AG04450 (cell line): ENCODE measurements at regions not wholly inside any gene's neighbourhood (a gene's known extent, or its start where the extent isn't known, plus 50 kb on each side); places are given as distances from the start of the nearest gene placed in this dataset.

Experiments used
- CTCF ChIA-PET: fragments of 300-600, 350-600 bp; formaldehyde crosslinking; extraction: SDS; loops from one replicate; lab custom pipeline; 2022; ENCODE audit warnings: antibody characterized with exemption, inconsistent platforms; lab: Charles Lee
- POLR2A ChIA-PET: fragments of 350-600 bp; formaldehyde crosslinking; extraction: SDS; loops from one replicate; lab custom pipeline; 2021; ENCODE audit warnings: antibody characterized with exemption, inconsistent platforms; lab: Yijun Ruan, JAX
- DNase-seq: peaks from one replicate; pipeline ENCODE4 v3.0.0-alpha.2; 2011; ENCODE audit warnings: low read depth, low spot score
- H3K27ac ChIP-seq: one replicate; pipeline ENCODE4 v1.5.1; 2012; ENCODE audit warnings: low read depth, low read length, control low read depth
- H3K27me3 ChIP-seq: one replicate; pipeline ENCODE4 v1.6.0; 2012; ENCODE audit warnings: low read length; ENCODE audit not compliant: control insufficient read depth, insufficient read depth
- H3K4me3 ChIP-seq: 2 replicates; pipeline ENCODE4 v1.5.1; 2011; ENCODE audit warnings: mild to moderate bottlenecking, low read depth, low read length, control low read depth
- H3K9me3 ChIP-seq: 2 replicates; pipeline ENCODE4 v1.5.1; 2012; ENCODE audit warnings: low read length; ENCODE audit not compliant: control insufficient read depth, insufficient read depth
- TF ChIP-seq, protein P1 (sequence below): IDR thresholded peaks from 2 replicates; pipeline ENCODE4 v1.5.1; 2011; ENCODE audit warnings: low read depth, low read length, control low read depth, inconsistent platforms

- Histone ChIP-seq H3K9me3 (peaks cover 7% of the 10 kb centered on the region; the same call in 1 of the 2 replicates), H3K27ac (no peak overlapping the region), H3K4me3 (no peak overlapping the region), H3K27me3 (no peaks in the 10 kb centered on the region)
- ChIA-PET CTCF (no interaction called here), POLR2A (no interaction called here)
- DNase-seq: no peak
- TF ChIP-seq, protein P1, sequence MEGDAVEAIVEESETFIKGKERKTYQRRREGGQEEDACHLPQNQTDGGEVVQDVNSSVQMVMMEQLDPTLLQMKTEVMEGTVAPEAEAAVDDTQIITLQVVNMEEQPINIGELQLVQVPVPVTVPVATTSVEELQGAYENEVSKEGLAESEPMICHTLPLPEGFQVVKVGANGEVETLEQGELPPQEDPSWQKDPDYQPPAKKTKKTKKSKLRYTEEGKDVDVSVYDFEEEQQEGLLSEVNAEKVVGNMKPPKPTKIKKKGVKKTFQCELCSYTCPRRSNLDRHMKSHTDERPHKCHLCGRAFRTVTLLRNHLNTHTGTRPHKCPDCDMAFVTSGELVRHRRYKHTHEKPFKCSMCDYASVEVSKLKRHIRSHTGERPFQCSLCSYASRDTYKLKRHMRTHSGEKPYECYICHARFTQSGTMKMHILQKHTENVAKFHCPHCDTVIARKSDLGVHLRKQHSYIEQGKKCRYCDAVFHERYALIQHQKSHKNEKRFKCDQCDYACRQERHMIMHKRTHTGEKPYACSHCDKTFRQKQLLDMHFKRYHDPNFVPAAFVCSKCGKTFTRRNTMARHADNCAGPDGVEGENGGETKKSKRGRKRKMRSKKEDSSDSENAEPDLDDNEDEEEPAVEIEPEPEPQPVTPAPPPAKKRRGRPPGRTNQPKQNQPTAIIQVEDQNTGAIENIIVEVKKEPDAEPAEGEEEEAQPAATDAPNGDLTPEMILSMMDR: no peak
These were observed 1525.8 kb upstream of the GOT2 start for GRCh38 chr16:60259956-60260355.

- POLR2A ChIA-PET: no interaction called here
These were observed 1512.0 kb upstream of the GOT2 start for GRCh38 chr16:60246086-60246485.

GRCh38 chr16:60241671-60242070, 1507.6 kb upstream of the GOT2 start:
- no peak overlapping the region for H3K27ac ChIP-seq
- peaks cover 2% of the 10 kb centered on the region; the same call in 1 of the 2 replicates for H3K9me3 ChIP-seq
- TF ChIP-seq, protein P1: no peak
- H3K27me3 ChIP-seq: no peaks in the 10 kb centered on the region
- no peak overlapping the region for H3K4me3 ChIP-seq
- POLR2A ChIA-PET: no interaction called here
- CTCF ChIA-PET: no interaction called here
- no peak for DNase-seq

More at GRCh38 chr16:60246086-60246485, 1512.0 kb upstream of the GOT2 start:
- Histone ChIP-seq H3K4me3 (no peak overlapping the region), H3K27me3 (no peaks in the 10 kb centered on the region), H3K27ac (no peak overlapping the region), H3K9me3 (peaks cover 2% of the 10 kb centered on the region; the same call in 1 of the 2 replicates)
- TF ChIP-seq, protein P1: no peak
- DNase-seq: no peak
- CTCF ChIA-PET: no interaction called here

DNA sequence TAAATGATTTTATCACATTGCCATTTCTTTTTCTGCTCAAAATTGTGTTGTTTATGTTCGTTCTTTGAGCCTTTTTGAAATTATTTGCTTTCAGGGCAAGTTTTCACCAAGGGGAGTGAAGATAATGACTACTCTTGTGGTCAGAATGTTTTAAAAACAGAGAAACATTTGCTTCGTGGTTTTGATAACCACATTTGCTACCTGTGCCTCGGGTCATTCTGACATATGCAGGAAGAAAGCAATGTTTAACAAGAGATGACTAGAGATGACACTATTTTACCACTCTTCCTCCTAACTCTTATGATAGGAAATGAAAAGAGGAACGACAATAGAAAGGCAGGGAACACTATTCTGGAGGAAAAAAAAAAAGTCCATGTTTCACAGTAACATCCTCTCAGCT, 1496.5 kb upstream of the GOT2 start:
- H3K9me3 ChIP-seq: peaks cover 3% of the 10 kb centered on the region
- H3K4me3 ChIP-seq: no peak overlapping the region
- H3K27me3 ChIP-seq: no peaks in the 10 kb centered on the region
- H3K27ac ChIP-seq: no peak overlapping the region
- no peak for DNase-seq
- CTCF ChIA-PET: no interaction called here
- TF ChIP-seq, protein P1: no peak
- POLR2A ChIA-PET: no interaction called here

GRCh38 chr16:60225541-60225940, 1491.4 kb upstream of the GOT2 start:
- ChIA-PET CTCF (no interaction called here), POLR2A (no interaction called here)
- no peak for DNase-seq
- peaks cover 16% of the 10 kb centered on the region for H3K9me3 ChIP-seq
- H3K27ac ChIP-seq: no peak overlapping the region
- no peaks in the 10 kb centered on the region for H3K27me3 ChIP-seq
- no peak overlapping the region for H3K4me3 ChIP-seq
- TF ChIP-seq, protein P1: no peak
